Stimulated activated naive CD8-positive, alpha-beta T cell treated with anti-CD3 and anti-CD28 coated beads, Interleukin-15, amount 100 ng/mL, for 72 hours (primary cell): ENCODE measurements at regions not wholly inside any gene's neighbourhood (a gene's known extent, or its start where the extent isn't known, plus 50 kb on each side); places are given as distances from the start of the nearest gene placed in this dataset.
"Not testable (repeated sequence)": the region's sequence is repeated elsewhere in the genome, so short reads cannot be mapped to it uniquely, and the experiment has no call there.

Experiments
- ATAC-seq: fragments of 150-1000 bp; cut with Tn5 transposase; 2 replicates; pipeline ENCODE4 v1.10.0; 2021; ENCODE audit warnings: mild to moderate bottlenecking, moderate library complexity
- DNase-seq, 2 donors: peaks; one replicate each; pipeline ENCODE4 v3.0.0; 2021 to 2022
- H3K27ac Mint-ChIP-seq, 2 donors: one replicate each; pipeline ENCODE4 v1.8.0; 2022; ENCODE audit warnings: mild to moderate bottlenecking in 2 of 2, mixed read lengths in 2 of 2, moderate library complexity in 2 of 2
- H3K27me3 Mint-ChIP-seq: one replicate; pipeline ENCODE4 v1.8.0; 2022; ENCODE audit warnings: mixed read lengths
- H3K4me1 Mint-ChIP-seq: one replicate; pipeline ENCODE4 v1.8.0; 2022; ENCODE audit warnings: mild to moderate bottlenecking, mixed read lengths
- H3K4me3 Mint-ChIP-seq, 2 donors: one replicate each; pipeline ENCODE4 v1.8.0; 2022; ENCODE audit warnings: mild to moderate bottlenecking in 2 of 2, mixed read lengths in 2 of 2, moderate library complexity in 1 of 2
- H3K9me3 Mint-ChIP-seq, 2 donors: one replicate each; pipeline ENCODE4 v1.8.0; 2022; ENCODE audit warnings: mixed read lengths in 2 of 2

DNA sequence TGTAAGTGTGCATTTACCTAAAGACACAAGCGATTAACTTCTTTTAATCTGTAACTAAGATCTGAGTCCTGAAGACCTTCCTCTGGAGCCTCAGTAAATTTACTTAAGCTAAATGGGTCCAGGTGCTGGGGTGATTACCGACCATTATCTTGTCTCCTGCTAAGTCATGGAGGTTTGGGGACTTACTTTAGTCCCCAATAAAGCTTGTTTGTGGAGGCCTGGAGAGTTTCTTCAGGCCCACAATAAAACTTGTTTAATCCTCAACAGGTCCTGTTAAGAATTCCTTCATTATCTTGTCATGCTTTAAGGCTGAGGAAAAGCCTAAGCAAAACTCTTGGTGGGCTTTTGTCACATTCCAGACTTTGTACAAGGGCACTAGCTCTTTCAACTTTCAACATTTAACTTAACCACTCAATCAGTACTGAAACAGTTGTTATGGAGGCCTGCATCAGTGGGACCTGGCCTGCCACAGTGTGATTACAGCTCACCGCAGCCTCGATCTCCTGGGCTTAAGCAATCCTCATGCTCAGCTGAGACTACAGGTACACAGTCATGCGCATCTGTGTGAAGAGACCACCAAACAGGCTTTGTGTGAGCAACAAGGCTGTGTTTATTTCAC, 84.0 kb downstream of the FMO4 start:
- Mint-ChIP-seq H3K27ac (no peak overlapping the region), H3K27me3 (peaks cover 7% of the 10 kb centered on the region), H3K4me3 (no peak overlapping the region), H3K4me1 (no peaks in the 10 kb centered on the region), H3K9me3 (no peaks in the 10 kb centered on the region)
- DNase-seq, result no peak
- no peak for ATAC-seq

DNA sequence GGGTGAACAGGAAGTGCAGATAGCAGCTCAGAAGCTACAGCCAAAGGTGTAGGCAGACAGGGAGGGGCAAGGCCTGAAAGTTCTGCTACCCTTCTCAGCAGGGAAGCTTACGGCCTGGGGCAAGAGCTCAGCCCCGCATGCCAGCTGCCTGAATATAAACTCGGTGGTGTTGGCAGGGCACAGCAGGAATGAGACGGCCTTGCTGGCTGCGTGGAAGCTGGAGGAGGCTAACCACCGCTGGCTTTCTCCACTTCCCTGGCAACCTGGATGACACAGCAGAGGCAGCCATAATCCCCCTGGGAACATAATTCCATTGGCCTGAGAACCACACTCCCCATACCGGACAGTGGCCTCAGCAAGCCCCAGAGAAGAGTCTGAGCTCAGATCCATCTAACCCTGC, 81.9 kb upstream of the PRRC2C start:
- no peak overlapping the region for H3K4me3 Mint-ChIP-seq
- no peak for ATAC-seq

GRCh38 chr1:171405391-171405714, 80.0 kb upstream of the PRRC2C start:
- Mint-ChIP-seq H3K9me3 (peaks cover 3 to 8% of the 10 kb centered on the region in 2 donors), H3K27ac (no peak overlapping the region), H3K4me3 (no peak overlapping the region), H3K27me3 (peaks cover 17% of the 10 kb centered on the region), H3K4me1 (no peaks in the 10 kb centered on the region)
- ATAC-seq, result no peak
- DNase-seq, result no peak

More for the DNA sequence above, 81.9 kb upstream of the PRRC2C start:
- Mint-ChIP-seq H3K9me3 (peaks cover 3 to 8% of the 10 kb centered on the region in 2 donors), H3K27me3 (peaks cover 11% of the 10 kb centered on the region), H3K4me1 (no peaks in the 10 kb centered on the region), H3K27ac (no peak overlapping the region)
- no peak for DNase-seq

DNA sequence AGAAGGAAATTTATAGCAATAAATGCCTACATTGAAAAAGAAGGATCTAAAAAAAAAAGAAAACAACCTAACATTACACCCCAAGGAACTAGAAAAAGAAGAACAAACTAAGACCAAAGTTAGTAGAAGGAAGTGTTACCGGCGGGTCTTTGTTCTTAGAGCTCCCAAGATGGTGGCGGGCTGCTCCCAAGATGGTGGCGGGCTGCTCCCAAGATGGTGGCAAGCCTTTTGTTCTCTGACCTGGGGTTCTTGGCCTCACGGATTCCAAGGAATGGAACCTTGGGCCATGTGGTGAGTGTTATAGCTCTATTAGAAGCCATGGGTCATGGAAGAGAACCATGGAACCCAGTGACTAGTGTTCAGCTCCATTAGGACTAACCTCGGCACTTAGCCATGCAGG, 71.8 kb upstream of the PRRC2C start:
- H3K27ac Mint-ChIP-seq, result not testable (repeated sequence)

GRCh38 chr1:171418546-171418945, 66.8 kb upstream of the PRRC2C start:
- no peak for DNase-seq
- Mint-ChIP-seq H3K27me3 (peaks cover 6% of the 10 kb centered on the region), H3K4me1 (peaks cover 22% of the 10 kb centered on the region), H3K9me3 (peaks cover 0 to 10% of the 10 kb centered on the region in 2 donors), H3K4me3 (no peak overlapping the region), H3K27ac (no peak overlapping the region)
- no peak for ATAC-seq

More for the DNA sequence above, 71.8 kb upstream of the PRRC2C start:
- DNase-seq, H3K4me3 Mint-ChIP-seq, ATAC-seq, H3K4me1 Mint-ChIP-seq: not testable (repeated sequence)
- Mint-ChIP-seq H3K27me3 (peaks cover 13% of the 10 kb centered on the region), H3K9me3 (peaks cover 0 to 14% of the 10 kb centered on the region in 2 donors)

- DNase-seq, result no peak
- H3K4me1 Mint-ChIP-seq, result peaks cover 22% of the 10 kb centered on the region
- H3K4me3 Mint-ChIP-seq, result peak overlapping the region; percentile 61 to 62
- H3K27me3 Mint-ChIP-seq, result no peaks in the 10 kb centered on the region
- peaks cover 0 to 7% of the 10 kb centered on the region in 2 donors for H3K9me3 Mint-ChIP-seq
- H3K27ac Mint-ChIP-seq, result peak overlapping the region; percentile 7 to 84
- peak; percentile 90 for ATAC-seq
These were observed 64.5 kb upstream of the PRRC2C start for GRCh38 chr1:171420810-171421209.

DNA sequence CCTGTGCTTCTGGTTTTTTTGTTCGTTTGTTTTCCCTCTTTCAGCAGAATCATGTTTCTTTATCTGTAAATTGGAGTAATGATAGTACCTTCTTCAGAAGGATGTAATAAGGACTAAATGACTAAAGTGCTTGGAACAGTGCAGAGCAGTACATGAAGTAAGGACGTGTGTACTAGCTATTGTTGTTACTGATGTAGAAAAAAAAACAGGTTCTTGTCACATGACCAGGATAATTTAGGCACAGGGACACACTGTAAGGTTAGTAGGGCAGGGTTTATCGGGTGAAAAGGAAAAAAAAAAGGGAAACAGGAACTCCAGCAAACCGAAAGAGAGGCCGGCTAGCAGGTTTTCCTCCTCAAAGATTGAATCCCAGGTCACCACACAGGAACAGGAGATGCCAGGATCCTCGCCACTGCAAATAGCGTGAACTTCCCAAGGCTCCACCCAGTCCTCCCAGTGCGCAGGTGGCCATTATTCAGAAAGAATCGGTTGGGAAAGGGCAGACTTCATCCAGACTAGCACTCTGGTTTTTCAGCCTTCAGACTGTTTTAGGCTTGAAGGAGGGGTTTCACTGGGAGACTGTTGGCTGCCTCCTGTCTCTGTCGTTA, 63.8 kb upstream of the PRRC2C start:
- H3K9me3 Mint-ChIP-seq, result peaks cover 0 to 7% of the 10 kb centered on the region in 2 donors
- H3K4me3 Mint-ChIP-seq, result no peak overlapping the region
- peaks cover 22% of the 10 kb centered on the region for H3K4me1 Mint-ChIP-seq
- H3K27me3 Mint-ChIP-seq, result no peaks in the 10 kb centered on the region
- no peak for ATAC-seq
- no peak for DNase-seq
- peak overlapping the region; percentile 68 to 77 for H3K27ac Mint-ChIP-seq

- peaks cover 22% of the 10 kb centered on the region for H3K4me1 Mint-ChIP-seq
- no peak overlapping the region for H3K4me3 Mint-ChIP-seq
- H3K27me3 Mint-ChIP-seq, result no peaks in the 10 kb centered on the region
- no peaks in the 10 kb centered on the region for H3K9me3 Mint-ChIP-seq
- DNase-seq (no peak), ATAC-seq (no peak)
- peak overlapping the region in 1 of 2 donors; percentile 42 for H3K27ac Mint-ChIP-seq
These were observed 62.8 kb upstream of the PRRC2C start for GRCh38 chr1:171422511-171422910.

GRCh38 chr1:171424494-171424893, 60.8 kb upstream of the PRRC2C start:
- DNase-seq, result no peak
- ATAC-seq, result no peak
- peak overlapping the region in 1 of 2 donors; percentile 12 for H3K27ac Mint-ChIP-seq
- H3K4me1 Mint-ChIP-seq, result peaks cover 22% of the 10 kb centered on the region
- peaks cover 7 to 8% of the 10 kb centered on the region in 2 donors for H3K9me3 Mint-ChIP-seq
- no peaks in the 10 kb centered on the region for H3K27me3 Mint-ChIP-seq
- H3K4me3 Mint-ChIP-seq, result no peak overlapping the region

DNA sequence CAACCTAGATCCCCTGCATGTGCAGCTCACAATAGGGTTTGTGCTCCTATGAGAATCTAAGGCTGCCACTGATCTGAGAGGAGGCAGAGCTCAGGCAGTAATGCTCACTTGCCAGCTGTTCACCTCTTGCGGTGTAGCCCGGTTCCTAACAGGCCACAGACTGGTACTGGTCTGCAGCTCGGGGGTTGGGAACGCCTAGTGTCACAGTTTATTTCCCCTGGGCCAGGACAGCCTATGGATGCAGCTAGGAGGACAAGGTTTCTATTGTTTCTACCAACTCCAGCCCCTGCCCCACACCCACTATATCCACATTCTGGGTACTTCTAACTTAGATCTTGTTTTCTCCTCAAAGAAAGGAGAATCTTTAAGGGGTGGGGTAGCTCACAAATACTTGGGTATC, 58.7 kb upstream of the PRRC2C start:
- ATAC-seq, result peak; percentile 42
- H3K9me3 Mint-ChIP-seq, result peaks cover 8 to 10% of the 10 kb centered on the region in 2 donors

DNA sequence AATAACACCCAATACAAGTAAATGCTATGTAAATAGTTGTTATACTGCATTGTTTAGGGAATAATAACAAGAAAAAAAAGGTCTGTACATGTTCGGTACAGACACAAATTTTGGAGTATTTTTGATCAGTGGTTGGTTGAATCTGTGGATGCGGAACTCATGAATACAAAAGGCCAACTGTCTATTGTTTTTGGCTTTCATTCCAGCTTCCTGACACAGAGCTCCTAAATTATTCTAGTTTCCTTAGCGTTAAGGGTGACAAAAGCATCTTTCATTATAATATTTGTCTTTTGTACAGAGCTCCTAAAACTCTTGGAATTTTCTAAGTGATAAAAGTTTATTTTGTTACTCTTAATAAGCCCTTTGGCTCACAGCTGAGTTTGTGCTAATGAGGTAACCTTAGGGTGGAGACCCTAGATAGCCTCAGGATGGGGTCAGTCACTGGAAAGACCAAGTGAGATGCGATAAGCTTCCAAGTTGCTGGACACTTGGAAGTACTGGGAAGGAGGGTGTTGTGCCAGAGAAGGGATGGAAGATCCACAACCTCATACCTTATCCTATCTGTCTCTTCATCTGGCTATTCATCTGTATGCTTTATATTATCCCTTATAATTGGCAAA, 57.4 kb upstream of the PRRC2C start:
- Mint-ChIP-seq H3K4me3 (no peak overlapping the region), H3K9me3 (peaks cover 8 to 10% of the 10 kb centered on the region in 2 donors), H3K27me3 (peaks cover 8% of the 10 kb centered on the region), H3K4me1 (no peaks in the 10 kb centered on the region), H3K27ac (no peak overlapping the region)
- DNase-seq (no peak), ATAC-seq (no peak)

More for the DNA sequence above, 58.7 kb upstream of the PRRC2C start:
- H3K27ac Mint-ChIP-seq, result no peak overlapping the region
- H3K4me1 Mint-ChIP-seq, result peaks cover 2% of the 10 kb centered on the region
- H3K27me3 Mint-ChIP-seq, result peaks cover 5% of the 10 kb centered on the region
- no peak for DNase-seq
- no peak overlapping the region for H3K4me3 Mint-ChIP-seq

DNA sequence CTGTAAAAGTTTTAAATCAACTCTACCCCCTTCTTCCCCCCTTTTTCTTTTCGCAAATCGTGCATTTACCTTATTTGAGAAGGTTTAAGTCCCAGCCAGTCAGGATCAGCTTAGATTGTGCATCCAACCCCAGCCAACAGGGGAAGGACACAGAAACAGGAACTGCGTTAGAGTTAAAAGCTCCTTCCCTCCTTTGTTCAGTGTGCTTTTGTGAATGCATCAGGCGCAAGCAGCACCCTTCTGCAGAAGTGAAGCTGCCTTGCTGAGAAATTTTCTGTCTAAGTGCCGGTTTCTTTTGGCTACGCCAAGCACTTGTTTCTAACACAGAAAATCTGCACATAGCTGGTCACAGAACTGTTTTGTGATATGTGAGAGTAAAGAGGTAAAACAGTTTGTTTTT, 56.2 kb upstream of the PRRC2C start:
- H3K27me3 Mint-ChIP-seq, result peaks cover 8% of the 10 kb centered on the region
- no peak overlapping the region for H3K4me3 Mint-ChIP-seq
- ATAC-seq, result no peak
- peaks cover 3% of the 10 kb centered on the region for H3K4me1 Mint-ChIP-seq
- H3K27ac Mint-ChIP-seq, result no peak overlapping the region
- no peak for DNase-seq
- peaks cover 8 to 10% of the 10 kb centered on the region in 2 donors for H3K9me3 Mint-ChIP-seq

GRCh38 chr1:171431994-171432393, 53.3 kb upstream of the PRRC2C start:
- Mint-ChIP-seq H3K9me3 (peaks cover 8 to 10% of the 10 kb centered on the region in 2 donors), H3K27me3 (peaks cover 8% of the 10 kb centered on the region), H3K27ac (no peak overlapping the region), H3K4me1 (peaks cover 14% of the 10 kb centered on the region), H3K4me3 (no peak overlapping the region)
- ATAC-seq (no peak), DNase-seq (no peak)

DNA sequence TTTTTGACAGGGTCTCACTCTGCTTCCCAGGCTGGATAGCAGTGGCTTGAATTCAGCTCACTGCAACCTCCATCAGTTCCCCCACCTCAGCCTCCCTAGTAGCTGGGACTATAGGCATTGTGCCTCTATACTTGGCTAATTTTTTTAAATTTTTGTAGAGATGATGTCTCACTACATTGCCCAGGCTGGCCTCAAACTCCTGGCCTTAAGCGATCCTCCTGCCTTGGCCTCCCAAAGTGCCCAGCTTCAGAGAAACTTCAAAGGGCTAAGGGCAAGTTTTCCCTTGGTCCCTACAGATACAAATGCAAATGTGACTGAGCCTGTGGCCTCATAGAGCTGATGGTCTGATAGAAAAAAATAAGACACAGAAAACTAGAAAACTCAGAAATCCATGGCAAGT, 52.9 kb upstream of the PRRC2C start:
- ATAC-seq (no peak), DNase-seq (no peak)
- Mint-ChIP-seq H3K27me3 (peaks cover 8% of the 10 kb centered on the region), H3K27ac (no peak overlapping the region), H3K4me1 (peaks cover 14% of the 10 kb centered on the region), H3K9me3 (peaks cover 8 to 10% of the 10 kb centered on the region in 2 donors), H3K4me3 (no peak overlapping the region)

- Mint-ChIP-seq H3K27me3 (peaks cover 8% of the 10 kb centered on the region), H3K4me1 (peaks cover 14% of the 10 kb centered on the region), H3K4me3 (no peak overlapping the region), H3K27ac (no peak overlapping the region), H3K9me3 (peaks cover 8 to 10% of the 10 kb centered on the region in 2 donors)
- no peak for ATAC-seq
- DNase-seq, result no peak
These were observed 51.9 kb upstream of the PRRC2C start for GRCh38 chr1:171433451-171433850.

DNA sequence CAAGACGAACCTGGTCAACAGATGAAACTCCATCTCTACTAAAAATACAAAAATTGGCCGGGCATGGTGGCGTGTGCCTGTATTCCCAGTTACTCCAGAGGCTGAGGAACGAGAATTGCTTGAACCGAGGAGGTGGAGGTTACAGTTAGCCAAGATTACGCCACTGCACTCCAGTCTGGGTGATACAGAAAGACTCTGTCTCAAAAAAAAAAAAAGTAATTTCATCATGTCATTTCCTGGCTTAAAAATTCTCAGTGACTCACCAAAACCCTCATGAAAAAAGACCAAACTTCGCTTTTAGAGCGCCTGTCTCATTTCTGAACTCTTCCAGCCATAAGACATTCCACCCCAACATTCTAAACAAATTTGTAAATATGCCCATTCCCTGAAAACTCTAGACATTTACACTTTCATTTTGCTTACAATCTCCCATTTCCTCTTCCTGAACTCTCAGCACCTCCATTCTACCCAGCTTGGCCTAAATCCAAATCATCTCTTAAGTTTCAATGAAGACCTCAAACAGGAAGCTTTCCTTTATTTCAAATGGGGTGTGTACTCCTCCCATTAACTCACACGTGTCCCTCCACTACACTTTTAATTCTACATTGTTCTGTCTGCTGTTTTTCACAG, 50.5 kb upstream of the PRRC2C start:
- peak overlapping the region; percentile 33 to 38 for H3K4me3 Mint-ChIP-seq
- peaks cover 8% of the 10 kb centered on the region for H3K27me3 Mint-ChIP-seq
- peak overlapping the region; percentile 54 to 81 for H3K27ac Mint-ChIP-seq
- peaks cover 14% of the 10 kb centered on the region for H3K4me1 Mint-ChIP-seq
- DNase-seq, result no peak
- peak; percentile 64 for ATAC-seq
- H3K9me3 Mint-ChIP-seq, result no peaks in the 10 kb centered on the region
